Stimulated activated CD4-positive, alpha-beta T cell treated with anti-CD3 and anti-CD28 coated beads, TNF-alpha, amount 100 ng/mL, for 24 hours (primary cell): ENCODE measurements at regions not wholly inside any gene's neighbourhood (a gene's known extent, or its start where the extent isn't known, plus 50 kb on each side); places are given as distances from the start of the nearest gene placed in this dataset.
"Not testable (repeated sequence)": the region's sequence is repeated elsewhere in the genome, so short reads cannot be mapped to it uniquely, and the experiment has no call there.

Experiments
- DNase-seq, 3 experiments: peaks; one replicate each; pipeline ENCODE4 v3.0.0-alpha.2; 2020; ENCODE audit warnings: low read depth in 3 of 3

GRCh38 chr3:43236008-43236407 lies 50.3 kb upstream of the SNRK start:
- no peak for DNase-seq

DNA sequence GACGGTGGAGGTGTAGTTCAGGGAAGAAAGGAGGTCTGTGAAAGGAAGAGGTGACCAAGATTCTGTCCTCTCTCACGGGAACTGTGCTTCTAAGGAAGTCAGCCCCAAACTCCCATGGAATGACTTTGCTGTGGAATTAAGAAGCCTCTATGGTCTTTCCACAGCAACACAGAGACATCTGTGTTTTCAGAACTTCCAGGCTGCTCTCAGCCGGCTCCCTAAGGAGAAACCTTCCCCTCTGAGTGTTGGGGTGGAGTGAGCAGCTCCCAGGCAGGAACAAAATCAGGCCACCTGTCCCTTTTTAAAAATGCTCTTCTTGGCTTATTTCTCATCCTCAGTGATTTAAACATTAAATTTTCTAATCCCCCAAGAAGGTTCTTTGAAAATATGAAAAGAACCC lies 53.3 kb upstream of the SNRK start:
- no peak for DNase-seq

DNA sequence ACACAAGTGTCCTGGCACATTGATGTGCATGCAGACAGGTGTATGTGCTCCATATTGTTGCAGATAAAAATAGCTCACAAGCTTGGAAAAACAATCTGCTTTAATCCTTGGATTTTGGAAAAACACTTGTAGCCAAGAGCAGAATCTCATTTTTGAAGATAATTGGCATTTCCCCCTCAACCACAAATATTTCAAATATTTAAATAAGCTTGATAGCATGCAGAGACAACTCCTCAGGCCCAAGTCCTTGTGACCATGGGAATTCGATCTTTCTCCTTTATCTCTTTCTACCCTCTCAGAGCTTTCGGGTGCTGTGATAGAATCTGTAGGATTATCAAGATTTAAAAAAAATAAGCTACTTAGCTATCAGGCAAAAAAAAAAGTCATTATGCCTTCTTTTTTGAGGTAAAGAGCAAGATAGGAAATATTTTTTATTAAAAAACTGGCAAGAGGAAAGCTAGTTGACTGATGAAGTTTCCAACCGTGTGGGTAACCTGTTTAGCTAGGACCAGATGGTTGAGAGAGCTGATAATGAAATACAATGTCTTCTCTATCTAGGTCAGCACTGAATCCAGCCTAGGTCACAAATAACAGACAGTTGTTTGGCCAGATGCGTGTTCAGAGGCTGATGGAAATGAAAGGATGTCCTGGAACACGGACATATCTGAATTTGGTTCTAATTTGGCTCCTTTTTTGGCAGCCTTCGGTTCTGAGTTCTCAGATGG lies 54.9 kb upstream of the SNRK start:
- DNase-seq: no peak

- not testable (repeated sequence) for DNase-seq
Observed at GRCh38 chr3:43229865-43230264, 56.5 kb upstream of the SNRK start.

DNA sequence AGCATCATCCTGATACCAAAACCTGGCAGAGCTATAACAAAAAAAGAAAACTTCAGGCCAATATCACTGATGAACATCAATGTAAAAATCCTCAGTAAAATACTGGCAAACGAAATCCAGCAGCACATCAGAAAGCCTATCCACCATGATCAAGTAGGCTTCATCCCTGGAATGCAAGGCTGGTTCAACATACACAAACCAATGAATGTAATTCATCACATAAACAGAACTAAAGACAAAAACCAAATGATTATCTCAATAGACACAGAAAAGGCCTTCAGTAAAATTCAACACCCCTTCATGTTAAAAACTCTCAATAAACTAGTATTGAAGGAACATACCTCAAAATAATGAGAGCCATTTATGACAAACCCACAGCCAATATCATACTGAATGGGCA lies 58.7 kb upstream of the SNRK start:
- not testable (repeated sequence) for DNase-seq

- no peak for DNase-seq
Observed at GRCh38 chr3:43224405-43225073, 61.8 kb upstream of the SNRK start.

DNA sequence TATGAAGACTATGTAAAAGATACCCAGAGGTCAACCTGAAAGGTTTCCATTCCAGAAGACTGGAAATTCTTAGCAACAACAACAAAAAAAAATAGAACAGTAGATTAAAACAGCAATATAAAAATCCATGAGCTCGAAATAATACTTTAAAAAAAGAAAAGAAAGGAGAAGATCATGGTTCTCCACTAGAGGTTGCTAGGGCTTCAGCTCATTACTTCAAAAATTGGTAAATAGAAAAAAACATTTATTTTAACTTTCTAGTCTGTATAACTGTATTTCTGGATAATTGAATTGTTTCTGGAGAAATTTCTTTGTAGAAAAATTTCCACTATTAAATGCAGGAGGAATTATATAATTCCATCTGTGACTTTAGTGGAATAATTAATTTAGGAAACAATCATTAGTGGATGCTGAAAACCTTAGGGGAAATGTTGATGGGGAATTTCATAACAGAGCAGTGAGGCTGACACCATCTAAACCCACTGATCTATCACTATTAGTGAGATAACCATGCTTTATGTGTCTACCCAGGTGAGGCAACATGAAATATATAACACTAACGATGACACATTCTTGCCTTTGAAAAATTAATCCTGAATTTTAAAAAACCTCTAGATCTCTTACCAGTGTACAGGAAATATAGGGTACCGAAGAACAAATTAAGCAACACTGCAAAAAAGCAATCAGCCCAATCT lies 62.5 kb upstream of the SNRK start:
- no peak for DNase-seq

- no peak for DNase-seq
Observed at GRCh38 chr3:43222590-43222989, 63.8 kb upstream of the SNRK start.

- no peak for DNase-seq
Observed at GRCh38 chr3:43221076-43221475, 65.3 kb upstream of the SNRK start.

- DNase-seq: no peak
Observed at GRCh38 chr3:43219616-43220015, 66.7 kb upstream of the SNRK start.

GRCh38 chr3:43218921-43219320 lies 67.4 kb upstream of the SNRK start:
- no peak for DNase-seq

GRCh38 chr3:43218156-43218555 lies 68.2 kb upstream of the SNRK start:
- no peak for DNase-seq

- no peak for DNase-seq
Observed at GRCh38 chr3:43217633-43218032, 68.7 kb upstream of the SNRK start.

DNA sequence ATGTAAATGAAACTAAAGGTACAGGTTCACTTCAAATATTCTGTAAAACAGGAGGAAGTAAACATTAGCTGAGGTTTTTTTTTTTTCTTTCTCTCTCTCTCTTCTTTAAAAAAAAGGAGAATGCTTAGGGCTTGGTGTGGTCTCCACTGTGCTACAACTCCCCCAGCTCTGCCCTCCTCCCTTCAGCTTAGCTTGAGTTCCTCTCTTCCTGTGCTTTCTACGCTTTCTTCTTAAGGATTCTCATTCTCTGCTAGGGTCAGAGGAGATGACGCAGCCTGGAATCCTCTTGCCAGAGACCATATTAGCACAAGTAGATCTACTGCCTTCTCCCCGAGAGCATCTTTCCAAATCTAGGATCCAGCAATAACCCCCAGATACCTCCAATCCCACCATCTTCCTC lies 69.1 kb upstream of the SNRK start:
- no peak for DNase-seq

DNA sequence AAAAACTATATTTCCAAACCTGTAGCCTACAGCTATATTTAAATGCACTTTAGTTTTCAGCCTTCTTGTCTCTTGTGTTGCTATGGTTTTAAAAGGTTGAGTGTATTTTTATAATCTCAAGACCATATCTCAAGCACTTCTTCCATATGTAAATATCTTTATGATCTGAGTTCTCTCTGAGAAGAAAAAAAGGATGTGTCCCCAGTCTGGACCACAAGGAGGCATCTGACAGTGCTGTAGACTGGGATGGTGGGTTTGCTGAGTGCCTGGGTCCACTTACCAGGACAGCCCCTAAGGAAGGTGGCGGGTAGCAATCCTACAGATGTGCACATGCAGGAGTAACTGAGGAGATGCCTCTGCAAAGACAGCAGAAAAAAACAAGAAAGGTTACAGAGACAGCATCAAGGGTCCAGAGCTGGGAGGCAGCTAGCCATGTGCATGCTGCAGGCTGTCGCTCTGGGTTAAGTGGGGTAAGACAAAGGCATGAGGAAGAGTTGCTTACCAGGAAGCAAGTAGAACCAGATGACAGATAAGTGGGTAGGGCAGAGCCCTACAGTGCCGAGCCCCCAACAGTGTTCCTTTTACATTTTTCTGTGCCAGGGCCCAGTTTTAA lies 70.6 kb upstream of the SNRK start:
- DNase-seq: no peak

DNA sequence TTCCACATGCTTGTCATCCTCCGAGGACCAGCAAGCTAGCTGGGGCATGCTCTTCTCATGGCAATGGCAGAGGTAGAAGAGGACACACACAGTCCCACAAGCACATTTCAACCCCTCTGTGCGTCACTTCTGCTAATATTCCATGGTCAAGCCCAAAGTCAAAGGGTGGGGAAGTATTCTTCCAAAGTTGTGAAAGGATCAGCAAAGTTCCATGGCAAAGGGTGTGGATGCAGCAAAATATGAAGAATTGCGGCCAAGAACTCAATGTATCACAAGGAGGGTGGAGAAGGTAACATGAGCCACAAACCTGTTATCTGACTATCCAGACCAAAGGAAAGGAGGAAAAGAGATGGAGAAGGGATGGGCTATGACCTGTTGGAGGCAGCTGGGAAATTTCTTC lies 71.2 kb upstream of the SNRK start:
- DNase-seq: no peak

DNA sequence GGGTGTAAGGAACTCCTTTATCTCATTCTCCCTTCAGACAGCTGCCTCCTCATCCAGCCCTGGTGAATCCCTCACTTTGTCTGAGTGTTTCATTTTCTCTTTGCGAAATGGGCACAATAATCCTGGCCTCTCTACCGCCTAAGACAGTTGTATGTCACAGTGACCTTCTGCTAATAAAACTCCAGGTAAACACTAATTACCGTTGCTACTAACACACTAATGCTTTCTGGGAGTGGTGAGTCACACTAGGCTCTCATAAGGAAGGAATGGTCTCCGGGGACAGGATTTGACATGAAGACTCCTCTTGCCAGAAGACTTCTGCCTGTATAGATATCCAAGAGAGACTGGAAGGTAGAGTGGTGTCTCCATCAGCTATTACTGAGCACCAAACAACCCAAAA lies 71.7 kb upstream of the SNRK start:
- no peak for DNase-seq

DNA sequence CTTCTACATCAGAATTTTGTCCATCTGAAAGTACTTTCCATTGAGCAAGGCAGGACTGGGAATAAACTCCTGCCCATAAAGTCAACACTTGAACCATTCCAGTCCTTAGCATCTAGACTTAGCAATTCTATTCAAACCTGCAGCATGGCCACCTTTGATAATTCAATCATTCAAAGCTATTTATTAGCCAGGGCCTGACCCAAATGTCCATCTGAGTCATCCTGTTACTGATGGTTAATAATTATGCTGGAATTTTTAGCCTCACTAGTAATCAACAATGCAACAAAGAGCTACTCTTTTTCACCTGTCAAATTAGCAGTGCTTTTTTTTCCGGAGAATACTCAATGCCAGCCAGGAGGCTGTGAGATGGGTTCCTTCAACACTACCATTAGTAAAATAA lies 72.7 kb upstream of the SNRK start:
- DNase-seq: no peak

- DNase-seq: no peak
Observed at GRCh38 chr3:43212914-43213611, 73.3 kb upstream of the SNRK start.

- DNase-seq: no peak
Observed at GRCh38 chr3:43211681-43212080, 74.7 kb upstream of the SNRK start.

DNA sequence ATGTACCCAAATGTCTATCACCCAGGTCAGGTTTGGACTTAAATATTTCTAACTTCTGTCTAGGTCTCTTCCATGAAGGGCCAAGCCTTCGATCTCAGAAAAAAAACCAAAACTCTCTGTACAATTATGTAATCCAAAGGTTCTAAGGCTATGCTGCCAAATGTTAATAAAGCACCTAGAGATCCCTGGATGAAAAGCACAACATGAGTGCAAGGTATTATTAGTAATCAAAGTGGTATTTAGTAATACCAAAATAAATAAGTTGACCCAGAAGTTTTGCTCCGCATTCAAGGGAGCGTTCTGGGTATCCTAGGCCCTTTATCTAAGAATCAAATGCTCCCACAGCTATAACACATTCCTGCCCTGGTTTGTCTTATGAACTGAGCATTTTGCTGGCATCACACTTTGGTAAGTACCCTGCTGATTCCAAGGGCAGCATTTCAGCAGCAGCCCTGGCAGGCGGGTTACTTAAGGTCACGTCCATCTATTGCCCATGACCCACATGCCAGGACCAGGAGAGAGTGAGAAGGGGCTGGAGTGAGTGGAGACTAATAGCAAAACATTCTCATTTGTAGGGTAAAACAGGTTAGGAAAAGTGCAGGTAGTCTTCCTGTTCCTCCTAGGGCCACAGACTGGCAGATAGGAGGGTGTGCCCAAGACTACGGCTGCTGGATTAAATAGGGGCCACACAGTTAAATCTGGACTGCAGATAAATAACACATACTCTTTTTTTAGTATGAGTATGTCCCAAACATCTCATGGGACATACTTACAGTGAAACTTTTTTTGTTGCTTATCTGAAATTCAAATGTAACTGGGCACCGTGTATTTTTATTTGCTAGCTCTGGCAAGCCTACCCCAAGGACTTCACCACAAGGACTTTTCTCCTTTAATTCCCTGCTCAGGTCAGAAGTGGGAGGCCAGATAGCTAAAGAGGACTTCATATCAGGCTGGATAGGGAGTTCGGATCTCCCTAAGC lies 76.0 kb upstream of the SNRK start:
- DNase-seq: no peak
